H9 (cell line): ENCODE measurements at regions not wholly inside any gene's neighbourhood (a gene's known extent, or its start where the extent isn't known, plus 50 kb on each side); places are given as distances from the start of the nearest gene placed in this dataset.

ENCODE experiments used
- DNase-seq: peaks from one replicate; pipeline ENCODE4 v3.0.0-alpha.2; 2017
- H2AFZ ChIP-seq: one replicate; pipeline ENCODE4 v1.6.1; 2013; ENCODE audit warnings: mild to moderate bottlenecking, low read length, control low read depth, moderate library complexity
- H2AK5ac ChIP-seq: 2 replicates; pipeline ENCODE4 v1.6.1; 2013; ENCODE audit warnings: low read length, control low read depth, mixed read lengths; ENCODE audit not compliant: insufficient read length
- H2BK120ac ChIP-seq: one replicate; pipeline ENCODE4 v1.6.1; 2013; ENCODE audit warnings: low read depth, mild to moderate bottlenecking, low read length, control low read depth, inconsistent platforms; ENCODE audit not compliant: poor library complexity, severe bottlenecking
- H2BK12ac ChIP-seq: 2 replicates; pipeline ENCODE4 v1.6.1; 2013; ENCODE audit warnings: low read length, control low read depth, mixed read lengths, low read depth; ENCODE audit not compliant: insufficient read length
- H2BK15ac ChIP-seq: 2 replicates; pipeline ENCODE4 v1.6.1; 2013; ENCODE audit warnings: low read depth, low read length, control low read depth
- H2BK20ac ChIP-seq: one replicate; pipeline ENCODE4 v1.6.1; 2013; ENCODE audit warnings: low read depth, mild to moderate bottlenecking, low read length, control low read depth, inconsistent platforms; ENCODE audit not compliant: poor library complexity, severe bottlenecking
- H2BK5ac ChIP-seq: 2 replicates; pipeline ENCODE4 v1.6.1; 2013; ENCODE audit warnings: low read length, control low read depth, mixed read lengths; ENCODE audit not compliant: insufficient read length
- H3K14ac ChIP-seq: 2 replicates; pipeline ENCODE4 v1.6.1; 2013; ENCODE audit warnings: low read length, control low read depth; ENCODE audit not compliant: insufficient read depth
- H3K18ac ChIP-seq: 2 replicates; pipeline ENCODE4 v1.6.1; 2013; ENCODE audit warnings: low read depth, mild to moderate bottlenecking, mixed read lengths, low read length, control low read depth; ENCODE audit not compliant: insufficient read length
- H3K23ac ChIP-seq: 2 replicates; pipeline ENCODE4 v1.6.1; 2013; ENCODE audit warnings: low read length, control low read depth, mixed read lengths, low read depth; ENCODE audit not compliant: insufficient read length
- H3K23me2 ChIP-seq: 2 replicates; pipeline ENCODE4 v1.6.1; 2013; ENCODE audit warnings: low read depth, mild to moderate bottlenecking, mixed read lengths, low read length, control low read depth; ENCODE audit not compliant: insufficient read length, poor library complexity, severe bottlenecking
- H3K27ac ChIP-seq: 2 replicates; pipeline ENCODE4 v1.5.1; 2013; ENCODE audit warnings: low read length, control low read depth, mixed read lengths, low read depth; ENCODE audit not compliant: insufficient read length
- H3K27me3 ChIP-seq: 2 replicates; pipeline ENCODE4 v1.6.1; 2013; ENCODE audit warnings: low read length, control low read depth, inconsistent platforms; ENCODE audit not compliant: insufficient read depth
- H3K4ac ChIP-seq: 2 replicates; pipeline ENCODE4 v1.6.1; 2013; ENCODE audit warnings: low read depth, mild to moderate bottlenecking, control low read depth, inconsistent platforms, low read length, moderate library complexity
- H3K4me1 ChIP-seq: 2 replicates; pipeline ENCODE4 v1.6.1; 2013; ENCODE audit warnings: low read length, control low read depth, inconsistent platforms; ENCODE audit not compliant: insufficient read depth
- H3K4me2 ChIP-seq: 2 replicates; pipeline ENCODE4 v1.6.1; 2013; ENCODE audit warnings: low read length, control low read depth, mixed read lengths; ENCODE audit not compliant: insufficient read length, insufficient read depth
- H3K56ac ChIP-seq: 2 replicates; pipeline ENCODE4 v1.6.1; 2013; ENCODE audit warnings: low read depth, mild to moderate bottlenecking, mixed read lengths, low read length, control low read depth; ENCODE audit not compliant: insufficient read length
- H3K79me1 ChIP-seq: 2 replicates; pipeline ENCODE4 v1.6.1; 2013; ENCODE audit warnings: low read depth, mild to moderate bottlenecking, moderate library complexity, low read length, control low read depth, inconsistent platforms; ENCODE audit not compliant: insufficient read depth, poor library complexity, severe bottlenecking
- H3K79me2 ChIP-seq: 2 replicates; pipeline ENCODE4 v1.6.1; 2013; ENCODE audit warnings: low read length, control low read depth, inconsistent platforms; ENCODE audit not compliant: insufficient read depth
- H3K9ac ChIP-seq: 2 replicates; pipeline ENCODE4 v1.6.1; 2013; ENCODE audit warnings: low read length, control low read depth, mixed read lengths; ENCODE audit not compliant: insufficient read length; ENCODE audit errors: extremely low read depth
- H3K9me3 ChIP-seq: one replicate; pipeline ENCODE4 v1.6.1; 2013; ENCODE audit warnings: low read depth, low read length, inconsistent platforms; ENCODE audit not compliant: control insufficient read depth
- H3T11ph ChIP-seq: one replicate; pipeline ENCODE4 v1.6.1; 2013; ENCODE audit warnings: mild to moderate bottlenecking, low read length, control low read depth, inconsistent platforms
- H4K20me1 ChIP-seq: one replicate; pipeline ENCODE4 v1.6.1; 2013; ENCODE audit not compliant: control insufficient read depth, insufficient read length, insufficient read depth
- H4K5ac ChIP-seq: 2 replicates; pipeline ENCODE4 v1.6.1; 2013; ENCODE audit warnings: low read depth, mild to moderate bottlenecking, mixed read lengths, low read length, control low read depth; ENCODE audit not compliant: insufficient read length
- H4K8ac ChIP-seq: replicated peaks from 2 replicates; pipeline ENCODE4 v1.6.1; 2013; ENCODE audit warnings: low read length, control low read depth, mixed read lengths, low read depth; ENCODE audit not compliant: insufficient read length
- H4K91ac ChIP-seq: 2 replicates; pipeline ENCODE4 v1.6.1; 2013; ENCODE audit warnings: low read depth, mild to moderate bottlenecking, moderate library complexity, mixed read lengths, low read length, control low read depth; ENCODE audit not compliant: insufficient read length
- H3K27ac Mint-ChIP-seq, 3 experiments: 2 replicates in 2 of 3; 3 replicates in 1 of 3; pipeline ENCODE4 v1.8.0; 2020 to 2021; ENCODE audit warnings: mixed read lengths in 3 of 3, mild to moderate bottlenecking in 1 of 3, moderate library complexity in 1 of 3
- H3K27me3 Mint-ChIP-seq: 2 replicates; pipeline ENCODE4 v1.8.0; 2021; ENCODE audit warnings: low read depth, mild to moderate bottlenecking, moderate library complexity, mixed read lengths
- H3K36me3 Mint-ChIP-seq, 3 experiments: 2 replicates in 2 of 3; 3 replicates in 1 of 3; pipeline ENCODE4 v1.8.0; 2020 to 2021; ENCODE audit warnings: low read depth in 3 of 3, mixed read lengths in 3 of 3; ENCODE audit not compliant: insufficient read depth in 1 of 3
- H3K4me1 Mint-ChIP-seq, 2 experiments: 2 replicates each; pipeline ENCODE4 v1.8.0; 2020; ENCODE audit warnings: mixed read lengths in 2 of 2
- H3K4me3 Mint-ChIP-seq, 2 experiments: 2 replicates in 1 of 2; 3 replicates in 1 of 2; pipeline ENCODE4 v1.8.0; 2020 to 2021; ENCODE audit warnings: mild to moderate bottlenecking in 2 of 2, mixed read lengths in 2 of 2, moderate library complexity in 1 of 2
- H3K9me3 Mint-ChIP-seq, 2 experiments: 2 replicates in 1 of 2; 3 replicates in 1 of 2; pipeline ENCODE4 v1.8.0; 2020; ENCODE audit warnings: mild to moderate bottlenecking in 2 of 2, mixed read lengths in 2 of 2, moderate library complexity in 1 of 2
- CTCF ChIP-seq: fragments of 200-600 bp; sonication (generic); conservative IDR thresholded peaks from 3 replicates; pipeline ENCODE4 v1.8.0; 2021; ENCODE audit warnings: antibody characterized with exemption, mild to moderate bottlenecking
- WGBS: extraction: QIAGEN DNeasy Blood & Tissue Kit; methylation state at CpG from one replicate; pipeline ENCODE4 v1.1.7; 2013; ENCODE audit warnings: missing lambda C conversion rate, low lambda C conversion rate, mixed read lengths; ENCODE audit not compliant: insufficient read length; ENCODE audit errors: extremely low coverage; 5-methylcytosine and 5-hydroxymethylcytosine counted together

- H3K18ac ChIP-seq, result no peak overlapping the region
- no peak overlapping the region for H3K4ac ChIP-seq
- no peaks in the 10 kb centered on the region for H3K4me1 Mint-ChIP-seq
- H2BK15ac ChIP-seq, result no peak overlapping the region
- no peak overlapping the region for H2BK5ac ChIP-seq
- H3K27me3 ChIP-seq, result no peaks in the 10 kb centered on the region
- no peak overlapping the region for H3T11ph ChIP-seq
- no peak overlapping the region for H4K5ac ChIP-seq
- no peak overlapping the region for H4K91ac ChIP-seq
- H3K4me1 ChIP-seq, result no peaks in the 10 kb centered on the region
- whole genome bisulfite sequencing, result no CpG with 5 or more reads among the region's 1 CpG
- H3K23ac ChIP-seq, result no peak overlapping the region
- no peak overlapping the region for H2AK5ac ChIP-seq
- no peak for TF ChIP-seq CTCF
- no peak overlapping the region for H2BK20ac ChIP-seq
- H3K27me3 Mint-ChIP-seq, result no peaks in the 10 kb centered on the region
- no peak for DNase-seq
- H3K56ac ChIP-seq, result no peak overlapping the region
- no peak overlapping the region for H4K8ac ChIP-seq
- no peaks in the 10 kb centered on the region for H3K79me2 ChIP-seq
- no peaks in the 10 kb centered on the region for H3K23me2 ChIP-seq
- no peaks in the 10 kb centered on the region for H3K9me3 Mint-ChIP-seq
- H3K9me3 ChIP-seq, result no peaks in the 10 kb centered on the region
- H3K14ac ChIP-seq, result no peak overlapping the region
- no peak overlapping the region for H3K27ac ChIP-seq
- H2BK120ac ChIP-seq, result no peak overlapping the region
- no peaks in the 10 kb centered on the region for H4K20me1 ChIP-seq
- no peaks in the 10 kb centered on the region for H3K79me1 ChIP-seq
- no peak overlapping the region for H3K4me2 ChIP-seq
- H3K9ac ChIP-seq, result no peak overlapping the region
- no peak overlapping the region for H2BK12ac ChIP-seq
- H2AFZ ChIP-seq, result no peak overlapping the region
- H3K36me3 Mint-ChIP-seq, result no peaks in the 10 kb centered on the region
- H3K27ac Mint-ChIP-seq, result no peak overlapping the region
- no peak overlapping the region for H3K4me3 Mint-ChIP-seq
These were observed 557.3 kb upstream of the KCNMB2 start for GRCh38 chr3:177978946-177979345.
